HEK293T (cell line): ENCODE measurements at regions not wholly inside any gene's neighbourhood (a gene's known extent, or its start where the extent isn't known, plus 50 kb on each side); places are given as distances from the start of the nearest gene placed in this dataset.

Source experiments
- CTCF ChIA-PET: fragments of 350-600 bp; formaldehyde crosslinking; extraction: SDS; loops from one replicate; lab custom pipeline; 2021; ENCODE audit warnings: antibody characterized with exemption, inconsistent platforms; lab: Yijun Ruan, JAX
- POLR2A ChIA-PET: fragments of 350-600 bp; formaldehyde crosslinking; extraction: SDS; loops from one replicate; lab custom pipeline; 2020; ENCODE audit warnings: antibody characterized with exemption, inconsistent platforms; lab: Yijun Ruan, JAX
- DNase-seq: peaks from one replicate; pipeline ENCODE4 v3.0.0; 2012; ENCODE audit warnings: mixed read lengths; ENCODE audit errors: extremely low spot score
- ARNT ChIP-seq: fragments of 450-650 bp; IDR thresholded peaks from 2 replicates; pipeline ENCODE4 v1.6.1; 2017; ENCODE audit warnings: mild to moderate bottlenecking
- BHLHE40 ChIP-seq: fragments of 450-650 bp; IDR thresholded peaks from 2 replicates; pipeline ENCODE4 v1.6.1; 2016; ENCODE audit warnings: mild to moderate bottlenecking, moderate library complexity, borderline replicate concordance
- CTBP1 ChIP-seq: fragments of 450-650 bp; IDR thresholded peaks from 2 replicates; pipeline ENCODE4 v1.6.1; 2016; ENCODE audit warnings: borderline replicate concordance
- ELF4 ChIP-seq: fragments of 450-650 bp; IDR thresholded peaks from 2 replicates; pipeline ENCODE4 v1.6.1; 2017; ENCODE audit warnings: antibody characterized with exemption
- FOXA1 ChIP-seq: fragments of 450-650 bp; IDR thresholded peaks from 2 replicates; pipeline ENCODE4 v1.6.1; 2016; ENCODE audit warnings: mild to moderate bottlenecking
- FOXK2 ChIP-seq: fragments of 450-650 bp; IDR thresholded peaks from 2 replicates; pipeline ENCODE4 v1.6.1; 2016; ENCODE audit warnings: mild to moderate bottlenecking
- FOXM1 ChIP-seq: fragments of 450-650 bp; IDR thresholded peaks from 2 replicates; pipeline ENCODE4 v1.6.1; 2017; ENCODE audit warnings: mild to moderate bottlenecking, borderline replicate concordance
- HDGF ChIP-seq: fragments of 450-650 bp; IDR thresholded peaks from 2 replicates; pipeline ENCODE4 v1.6.1; 2017; ENCODE audit warnings: antibody characterized with exemption, borderline replicate concordance
- L3MBTL2 ChIP-seq: fragments of 450-650 bp; conservative IDR thresholded peaks from 2 replicates; pipeline ENCODE4 v1.6.1; 2016; ENCODE audit warnings: mild to moderate bottlenecking
- LEF1 ChIP-seq: fragments of 450-650 bp; IDR thresholded peaks from 2 replicates; pipeline ENCODE4 v1.6.1; 2017; ENCODE audit warnings: mild to moderate bottlenecking, borderline replicate concordance
- NFRKB ChIP-seq: fragments of 450-650 bp; IDR thresholded peaks from 2 replicates; pipeline ENCODE4 v1.6.1; 2016; ENCODE audit warnings: mild to moderate bottlenecking, moderate library complexity
- SP1 ChIP-seq: fragments of 450-650 bp; IDR thresholded peaks from 2 replicates; pipeline ENCODE4 v1.6.1; 2017
- SUZ12 ChIP-seq: fragments of 450-650 bp; IDR thresholded peaks from 2 replicates; pipeline ENCODE4 v1.6.1; 2016; ENCODE audit warnings: mild to moderate bottlenecking
- TARDBP ChIP-seq: fragments of 450-650 bp; IDR thresholded peaks from 2 replicates; pipeline ENCODE4 v1.6.1; 2016
- ZNF384 ChIP-seq: fragments of 450-650 bp; IDR thresholded peaks from 2 replicates; pipeline ENCODE4 v1.6.1; 2016
- TF ChIP-seq, protein P1 (sequence below): fragments of 450-650 bp; IDR thresholded peaks from 2 replicates; pipeline ENCODE4 v1.6.1; 2016

DNA sequence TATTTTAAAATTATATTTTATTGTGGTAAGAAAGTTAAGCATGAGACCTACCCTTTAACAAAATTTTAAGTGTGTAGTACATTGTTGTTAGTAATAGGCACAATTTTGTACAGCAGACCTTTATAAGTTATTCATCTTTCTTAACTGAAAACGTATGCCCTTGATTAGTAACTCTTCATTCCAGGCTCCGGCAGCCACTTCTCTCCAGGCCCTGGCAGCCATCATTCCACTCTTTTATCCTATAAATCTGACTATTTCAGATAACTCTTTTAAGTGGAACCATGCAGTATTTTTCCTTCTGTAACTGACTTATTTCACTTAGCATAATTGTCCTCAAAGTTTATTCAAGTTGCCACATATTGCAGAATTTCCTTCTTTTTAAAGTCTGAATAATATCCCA, 348.2 kb downstream of the CDH11 start:
- TF ChIP-seq, protein P1, sequence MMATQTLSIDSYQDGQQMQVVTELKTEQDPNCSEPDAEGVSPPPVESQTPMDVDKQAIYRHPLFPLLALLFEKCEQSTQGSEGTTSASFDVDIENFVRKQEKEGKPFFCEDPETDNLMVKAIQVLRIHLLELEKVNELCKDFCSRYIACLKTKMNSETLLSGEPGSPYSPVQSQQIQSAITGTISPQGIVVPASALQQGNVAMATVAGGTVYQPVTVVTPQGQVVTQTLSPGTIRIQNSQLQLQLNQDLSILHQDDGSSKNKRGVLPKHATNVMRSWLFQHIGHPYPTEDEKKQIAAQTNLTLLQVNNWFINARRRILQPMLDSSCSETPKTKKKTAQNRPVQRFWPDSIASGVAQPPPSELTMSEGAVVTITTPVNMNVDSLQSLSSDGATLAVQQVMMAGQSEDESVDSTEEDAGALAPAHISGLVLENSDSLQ, result no peak
- TF ChIP-seq ELF4, result no peak
- TF ChIP-seq SUZ12, result no peak
- TF ChIP-seq HDGF, result no peak
- TF ChIP-seq L3MBTL2, result no peak
- ChIA-PET POLR2A (no interaction called here), CTCF (no interaction called here)
- DNase-seq, result no peak

DNA sequence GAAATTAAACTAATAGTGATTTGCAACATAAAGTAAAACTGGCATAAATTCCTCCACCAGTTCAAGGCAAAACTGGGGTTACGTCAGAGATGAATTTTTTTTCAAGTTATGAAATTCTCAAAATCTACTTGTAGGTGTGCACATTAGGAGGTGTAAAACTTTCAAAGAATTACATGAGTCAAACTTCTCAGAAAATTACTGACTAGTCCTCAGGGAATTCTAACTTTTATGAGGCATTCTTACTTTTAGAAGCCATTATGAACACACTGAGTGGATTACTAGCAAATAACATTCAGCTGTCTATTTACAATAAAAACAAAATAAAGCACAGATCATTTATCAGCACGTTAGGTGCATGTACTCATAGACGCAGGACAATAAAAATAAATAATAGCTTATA, 348.7 kb downstream of the CDH11 start:
- ChIA-PET CTCF (no interaction called here), POLR2A (no interaction called here)
- TF ChIP-seq ARNT, result no peak
- TF ChIP-seq CTBP1, result no peak
- TF ChIP-seq LEF1, result no peak
- TF ChIP-seq SUZ12, result no peak
- no peak for TF ChIP-seq ZNF384
- no peak for TF ChIP-seq BHLHE40
- TF ChIP-seq, protein P1, result no peak
- no peak for TF ChIP-seq NFRKB
- TF ChIP-seq TARDBP, result no peak
- TF ChIP-seq L3MBTL2, result no peak
- no peak for TF ChIP-seq HDGF
- TF ChIP-seq SP1, result no peak
- TF ChIP-seq FOXA1, result no peak
- TF ChIP-seq ELF4, result no peak
- DNase-seq, result no peak

DNA sequence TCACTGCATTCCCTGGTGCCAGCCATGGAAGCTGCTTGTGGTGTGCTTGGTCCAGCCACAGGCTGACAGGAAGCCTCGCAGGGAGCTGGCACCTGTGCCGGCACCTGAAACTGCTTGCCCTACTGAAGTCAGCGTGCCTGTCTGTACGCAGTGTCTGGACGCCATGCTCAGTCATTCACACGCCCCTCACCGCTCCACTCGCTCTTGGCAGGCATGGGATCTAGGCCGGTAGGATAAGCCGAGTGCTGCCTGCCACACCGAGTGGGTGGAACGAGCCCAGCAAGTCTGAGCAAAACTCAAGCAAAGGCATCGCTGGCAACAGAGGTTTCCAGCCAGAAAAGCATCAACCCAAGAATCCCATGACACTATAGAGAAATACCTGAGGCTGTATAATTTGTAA, 350.6 kb downstream of the CDH11 start:
- no peak for TF ChIP-seq HDGF
- TF ChIP-seq ARNT, result no peak
- TF ChIP-seq BHLHE40, result no peak
- TF ChIP-seq LEF1, result no peak
- TF ChIP-seq, protein P1, result no peak
- no peak for TF ChIP-seq ZNF384
- TF ChIP-seq NFRKB, result no peak
- TF ChIP-seq SP1, result no peak
- no peak for TF ChIP-seq L3MBTL2
- no peak for TF ChIP-seq TARDBP
- ChIA-PET CTCF (no interaction called here), POLR2A (no interaction called here)
- DNase-seq, result no peak

DNA sequence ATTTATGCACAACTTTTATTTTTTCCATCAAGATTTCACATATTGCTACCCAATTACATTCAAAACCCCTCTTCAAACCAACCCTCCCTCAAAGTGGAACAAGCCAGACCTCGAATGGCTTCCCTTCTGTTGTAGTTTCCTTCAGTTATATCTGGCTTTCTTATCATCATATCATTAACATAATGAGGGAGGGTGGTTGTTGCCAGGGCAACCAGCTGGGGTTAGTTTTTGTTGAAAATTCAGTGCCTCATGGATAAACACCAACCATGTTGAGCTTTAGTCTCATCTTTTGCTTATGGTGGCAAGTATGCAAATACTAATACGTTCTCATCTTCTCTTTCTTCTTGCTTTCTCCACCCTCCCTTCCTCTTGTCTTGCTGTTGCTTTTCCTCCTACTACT, 359.7 kb downstream of the CDH11 start:
- CTCF ChIA-PET, result no interaction called here
- POLR2A ChIA-PET, result no interaction called here
- no peak for TF ChIP-seq FOXM1
- TF ChIP-seq BHLHE40, result no peak
- no peak for TF ChIP-seq LEF1
- TF ChIP-seq NFRKB, result no peak
- no peak for TF ChIP-seq FOXK2
- TF ChIP-seq ZNF384, result no peak
- TF ChIP-seq ARNT, result no peak
- no peak for TF ChIP-seq L3MBTL2
- TF ChIP-seq CTBP1, result no peak
- no peak for TF ChIP-seq TARDBP
- no peak for TF ChIP-seq HDGF
- TF ChIP-seq SP1, result no peak
- TF ChIP-seq FOXA1, result no peak
- TF ChIP-seq, protein P1, result no peak
- no peak for TF ChIP-seq SUZ12
- no peak for TF ChIP-seq ELF4
- no peak for DNase-seq

DNA sequence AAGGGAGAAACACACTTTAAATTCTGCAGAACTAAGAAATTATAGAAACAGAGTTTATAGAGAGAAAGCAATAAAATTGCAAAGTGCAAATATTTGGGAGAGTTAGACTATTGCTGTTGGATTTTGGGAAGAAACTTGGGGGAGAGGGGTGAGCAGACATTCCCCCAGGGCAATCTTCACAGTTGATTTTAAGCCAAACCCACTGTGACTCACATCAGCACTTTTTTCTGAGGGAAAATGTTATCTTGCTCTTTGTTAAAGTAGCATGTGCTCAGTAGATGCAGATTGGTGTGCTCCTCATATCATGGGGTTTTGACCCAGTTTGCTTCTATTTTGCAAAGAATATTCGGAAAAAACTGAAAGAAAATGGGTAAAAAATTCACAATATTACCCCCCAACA, 367.6 kb downstream of the CDH11 start:
- ChIA-PET POLR2A (no interaction called here), CTCF (no interaction called here)
- DNase-seq, result no peak
- TF ChIP-seq NFRKB (no peak), FOXM1 (no peak), HDGF (no peak), ARNT (no peak), ZNF384 (no peak), LEF1 (no peak), SUZ12 (no peak), FOXA1 (no peak), BHLHE40 (no peak), ELF4 (no peak), L3MBTL2 (no peak)
- TF ChIP-seq, protein P1, result no peak
